K562 (cell line): ENCODE measurements at regions not wholly inside any gene's neighbourhood (a gene's known extent, or its start where the extent isn't known, plus 50 kb on each side); places are given as distances from the start of the nearest gene placed in this dataset.

ENCODE experiments used
- ATAC-seq: fragments of 200-7000 bp; cut with Tn5 transposase; 3 replicates; pipeline ENCODE4 v1.9.1; 2020; ENCODE audit warnings: moderate library complexity
- BruUV-seq: library from RNA; stranded (reverse); fragments of 400-500 nt; replicated peaks from 2 replicates; lab custom pipeline; 2021; lab: Mats Ljungman, UMichigan
- CTCF ChIA-PET: fragments of 300-600 bp; formaldehyde crosslinking; extraction: SDS; loops from one replicate; lab custom pipeline; 2021; ENCODE audit warnings: low intra/inter-chr PET ratio; lab: Yijun Ruan, JAX
- POLR2A ChIA-PET: fragments of 300-600, 350-650 bp; sonication (Branson Sonifier 250); formaldehyde crosslinking; extraction: SDS; loops from one replicate; lab custom pipeline; 2021; ENCODE audit warnings: antibody characterized with exemption, inconsistent platforms; lab: Yijun Ruan, JAX
- DNase-seq, 4 experiments: peaks; one replicate each; pipeline versions ENCODE4 v3.0.0 to v3.0.0-alpha.2; 2011 to 2018; ENCODE audit warnings: low spot score in 3 of 4, mixed read lengths in 3 of 4; ENCODE audit errors: extremely low read depth in 1 of 4
- FAIRE-seq: peaks from 2 replicates; lab custom pipeline; 2011; peaks lifted over from hg19 to GRCh38; lab: Jason Lieb, UNC
- H2AFZ ChIP-seq: 2 replicates; pipeline ENCODE4 v1.6.0; 2011; ENCODE audit warnings: low read depth, low read length, control low read depth, inconsistent platforms
- H3K27ac ChIP-seq: fragments of 200-600 bp; 3 replicates; pipeline ENCODE4 v1.8.0; 2011; ENCODE audit warnings: low read depth, mild to moderate bottlenecking, control low read depth, inconsistent platforms, low read length, moderate library complexity, mixed read lengths; ENCODE audit errors: extremely low read depth
- H3K27me3 ChIP-seq, 2 experiments: fragments of 300-600 bp in 1 of 2; 2 replicates in 1 of 2; 3 replicates in 1 of 2; pipeline versions ENCODE4 v1.6.0 to v1.8.0; 2011; ENCODE audit warnings: inconsistent platforms in 2 of 2, low read length in 2 of 2, mild to moderate bottlenecking in 1 of 2, mixed read lengths in 1 of 2, moderate library complexity in 1 of 2; ENCODE audit not compliant: control insufficient read depth in 2 of 2, insufficient read depth in 2 of 2
- H3K36me3 ChIP-seq: fragments of 300-600 bp; 3 replicates; pipeline ENCODE4 v1.8.0; 2011; ENCODE audit warnings: mild to moderate bottlenecking, low read length, inconsistent platforms; ENCODE audit not compliant: control insufficient read depth, insufficient read depth
- H3K4me1 ChIP-seq, 2 experiments: fragments of 200-600 bp in 1 of 2; replicated peaks in 1 of 2; 2 replicates in 1 of 2; 3 replicates in 1 of 2; pipeline versions ENCODE4 v1.5.1 to v1.8.0; 2011; ENCODE audit warnings: inconsistent platforms in 2 of 2, low read length in 2 of 2, mild to moderate bottlenecking in 1 of 2, mixed read lengths in 1 of 2, moderate library complexity in 1 of 2; ENCODE audit not compliant: control insufficient read depth in 2 of 2, insufficient read depth in 2 of 2
- H3K4me2 ChIP-seq: 2 replicates; pipeline ENCODE4 v1.6.1; 2011; ENCODE audit warnings: low read length, control low read depth, inconsistent platforms, mixed read lengths; ENCODE audit not compliant: insufficient read depth
- H3K4me3 ChIP-seq: fragments of 200-600 bp; sonication (generic), shearing (Covaris generic); 2 replicates; pipeline ENCODE4 v1.5.1; 2016; ENCODE audit warnings: control low read depth, inconsistent platforms
- H3K79me2 ChIP-seq: fragments of 200-600 bp; 3 replicates; pipeline ENCODE4 v1.8.0; 2011; ENCODE audit warnings: low read length, inconsistent platforms; ENCODE audit not compliant: control insufficient read depth, insufficient read depth
- H3K9ac ChIP-seq, 2 experiments: 2 replicates each; pipeline versions ENCODE4 v1.6.0 to v1.6.1; 2011; ENCODE audit warnings: low read depth in 2 of 2, low read length in 2 of 2, control low read depth in 1 of 2, inconsistent platforms in 1 of 2, mild to moderate bottlenecking in 1 of 2, mixed read lengths in 1 of 2; ENCODE audit not compliant: insufficient read depth in 1 of 2
- H3K9me1 ChIP-seq: one replicate; pipeline ENCODE4 v1.6.0; 2011; ENCODE audit warnings: inconsistent platforms, mild to moderate bottlenecking, low read length, moderate library complexity; ENCODE audit not compliant: control insufficient read depth, insufficient read depth
- H3K9me3 ChIP-seq: replicated peaks from 2 replicates; pipeline ENCODE4 v1.5.1; 2011; ENCODE audit warnings: low read depth, low read length, inconsistent platforms; ENCODE audit not compliant: control insufficient read depth, insufficient read depth
- H4K20me1 ChIP-seq: replicated peaks from 2 replicates; pipeline ENCODE4 v1.6.1; 2011; ENCODE audit warnings: low read length, inconsistent platforms, mixed read lengths; ENCODE audit not compliant: control insufficient read depth, insufficient read depth
- GTF2F1 ChIP-seq: IDR thresholded peaks from 2 replicates; pipeline ENCODE4 v1.6.1; 2011; ENCODE audit warnings: low read depth, low read length, improper control_type of control experiment
- HDAC1 ChIP-seq, 2 experiments: fragments of 450-650 bp; IDR thresholded peaks; 2 replicates each; pipeline ENCODE4 v1.6.1; 2016 to 2017; ENCODE audit warnings: inconsistent platforms in 1 of 2, mild to moderate bottlenecking in 1 of 2, moderate library complexity in 1 of 2
- NCOA1 ChIP-seq: fragments of 450-650 bp; IDR thresholded peaks from 2 replicates; pipeline ENCODE4 v1.6.1; 2016; ENCODE audit warnings: low read depth
- ZFP30 ChIP-seq: fragments of 250-450 bp; sonication (Bioruptor Pico); IDR thresholded peaks from 2 replicates; pipeline ENCODE4 v1.8.0; 2022; ENCODE audit warnings: moderate library complexity, mild to moderate bottlenecking, inconsistent platforms, borderline replicate concordance
- ZNF124 ChIP-seq: sonication (generic); formaldehyde crosslinking; IDR thresholded peaks from 2 replicates; pipeline ENCODE4 v1.8.1; 2022; ENCODE audit warnings: missing genetic modification reagents
- ZNF165 ChIP-seq: fragments of 250-450 bp; sonication (Bioruptor Pico); IDR thresholded peaks from 2 replicates; pipeline ENCODE4 v1.4.0; 2020; ENCODE audit warnings: borderline replicate concordance
- whole genome bisulfite sequencing: fragments of 100-300 bp; shearing (Covaris generic); methylation state at CpG from one replicate; pipeline ENCODE4 v1.1.6; 2016; ENCODE audit warnings: low coverage, mixed read lengths; ENCODE audit not compliant: insufficient coverage; ENCODE audit errors: missing lambda C conversion rate; 5-methylcytosine and 5-hydroxymethylcytosine counted together
- in situ Hi-C: fragments of 300-500 bp; cut with MboI; formaldehyde crosslinking; loops from 4 replicates; pipeline ENCODE4 v1.15.0; 2018; ENCODE audit warnings: inconsistent platforms, mixed read lengths
- intact Hi-C: fragments of 100-400 bp; cut with micrococcal nuclease; formaldehyde crosslinking; loops from 2 replicates; pipeline ENCODE4 v1.14.2; 2022
- TF ChIP-seq, protein P1 (sequence below): fragments of 150-350 bp; conservative IDR thresholded peaks from 2 replicates; pipeline ENCODE4 v1.6.1; 2014; ENCODE audit warnings: low read length

DNA sequence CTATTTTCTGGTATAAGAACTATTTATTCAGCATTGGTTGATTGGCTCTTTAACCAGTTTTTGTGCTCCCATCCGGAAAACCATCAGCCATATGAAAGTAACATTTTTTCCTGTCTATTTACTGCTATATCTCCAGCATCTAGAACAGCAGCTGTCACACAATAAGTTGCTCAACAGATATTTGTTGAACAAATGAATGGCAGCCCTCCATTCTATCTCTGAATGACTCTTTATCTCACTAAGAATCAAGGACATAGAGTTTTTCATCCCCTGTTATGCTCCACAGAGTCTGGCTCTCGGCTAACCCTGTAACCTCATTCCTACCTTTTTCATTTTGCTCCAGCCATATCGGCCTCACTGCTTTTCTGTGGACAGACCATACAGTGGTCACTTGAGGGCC lies 145.5 kb downstream of the SLITRK6 start:
- H3K27me3 ChIP-seq, result no peaks in the 10 kb centered on the region
- no peaks in the 10 kb centered on the region for H4K20me1 ChIP-seq
- TF ChIP-seq, protein P1, sequence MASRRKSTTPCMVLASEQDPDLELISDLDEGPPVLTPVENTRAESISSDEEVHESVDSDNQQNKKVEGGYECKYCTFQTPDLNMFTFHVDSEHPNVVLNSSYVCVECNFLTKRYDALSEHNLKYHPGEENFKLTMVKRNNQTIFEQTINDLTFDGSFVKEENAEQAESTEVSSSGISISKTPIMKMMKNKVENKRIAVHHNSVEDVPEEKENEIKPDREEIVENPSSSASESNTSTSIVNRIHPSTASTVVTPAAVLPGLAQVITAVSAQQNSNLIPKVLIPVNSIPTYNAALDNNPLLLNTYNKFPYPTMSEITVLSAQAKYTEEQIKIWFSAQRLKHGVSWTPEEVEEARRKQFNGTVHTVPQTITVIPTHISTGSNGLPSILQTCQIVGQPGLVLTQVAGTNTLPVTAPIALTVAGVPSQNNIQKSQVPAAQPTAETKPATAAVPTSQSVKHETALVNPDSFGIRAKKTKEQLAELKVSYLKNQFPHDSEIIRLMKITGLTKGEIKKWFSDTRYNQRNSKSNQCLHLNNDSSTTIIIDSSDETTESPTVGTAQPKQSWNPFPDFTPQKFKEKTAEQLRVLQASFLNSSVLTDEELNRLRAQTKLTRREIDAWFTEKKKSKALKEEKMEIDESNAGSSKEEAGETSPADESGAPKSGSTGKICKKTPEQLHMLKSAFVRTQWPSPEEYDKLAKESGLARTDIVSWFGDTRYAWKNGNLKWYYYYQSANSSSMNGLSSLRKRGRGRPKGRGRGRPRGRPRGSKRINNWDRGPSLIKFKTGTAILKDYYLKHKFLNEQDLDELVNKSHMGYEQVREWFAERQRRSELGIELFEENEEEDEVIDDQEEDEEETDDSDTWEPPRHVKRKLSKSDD, result no peak
- TF ChIP-seq GTF2F1, result no peak
- no peak for TF ChIP-seq HDAC1 (IDR thresholded peaks at IDR 0.05)
- TF ChIP-seq NCOA1, result no peak
- no peak for TF ChIP-seq ZNF165 (CRISPR knock-in tag)
- TF ChIP-seq ZNF124 (CRISPR knock-in tag), result no peak
- no peak for TF ChIP-seq ZFP30 (CRISPR knock-in tag)
- intact Hi-C loops, result no loop called here
- no peak overlapping the region for H3K9ac ChIP-seq
- ATAC-seq (no peak), DNase-seq (no peak), FAIRE-seq (no peak)
- no peak overlapping the region for H3K4me2 ChIP-seq
- in situ Hi-C loops, result no loop called here
- WGBS, result 0% methylated on average over 2 of the region's 3 CpGs
- no TSS peak for BruUV-seq
- H3K9me1 ChIP-seq, result no peaks in the 10 kb centered on the region
- H3K27ac ChIP-seq, result no peak overlapping the region
- no peaks in the 10 kb centered on the region; the same call in 1 of the 2 replicates for H3K9me3 ChIP-seq
- POLR2A ChIA-PET, result no interaction called here
- H3K36me3 ChIP-seq, result no peaks in the 10 kb centered on the region
- CTCF ChIA-PET, result no interaction called here
- no peak overlapping the region for H3K4me3 ChIP-seq
- no peaks in the 10 kb centered on the region for H3K4me1 ChIP-seq
- H2AFZ ChIP-seq, result no peak overlapping the region
- no peaks in the 10 kb centered on the region for H3K79me2 ChIP-seq
